Mammary epithelial cell (primary cell): ENCODE measurements at regions not wholly inside any gene's neighbourhood (a gene's known extent, or its start where the extent isn't known, plus 50 kb on each side); places are given as distances from the start of the nearest gene placed in this dataset.

Source experiments
- CTCF ChIP-seq, 2 donors: IDR thresholded peaks in 1 of 2; conservative IDR thresholded peaks in 1 of 2; 2 replicates each; pipeline ENCODE4 v1.5.1; 2011 to 2012; ENCODE audit warnings: inconsistent platforms in 2 of 2, low read length in 2 of 2, mild to moderate bottlenecking in 2 of 2, control low read depth in 1 of 2, low read depth in 1 of 2; ENCODE audit not compliant: insufficient read depth in 1 of 2; ENCODE audit errors: extremely low read depth in 1 of 2
- EZH2 ChIP-seq: IDR thresholded peaks from 2 replicates; pipeline ENCODE4 v1.6.1; 2012; ENCODE audit warnings: low read length, inconsistent platforms, borderline replicate concordance

DNA sequence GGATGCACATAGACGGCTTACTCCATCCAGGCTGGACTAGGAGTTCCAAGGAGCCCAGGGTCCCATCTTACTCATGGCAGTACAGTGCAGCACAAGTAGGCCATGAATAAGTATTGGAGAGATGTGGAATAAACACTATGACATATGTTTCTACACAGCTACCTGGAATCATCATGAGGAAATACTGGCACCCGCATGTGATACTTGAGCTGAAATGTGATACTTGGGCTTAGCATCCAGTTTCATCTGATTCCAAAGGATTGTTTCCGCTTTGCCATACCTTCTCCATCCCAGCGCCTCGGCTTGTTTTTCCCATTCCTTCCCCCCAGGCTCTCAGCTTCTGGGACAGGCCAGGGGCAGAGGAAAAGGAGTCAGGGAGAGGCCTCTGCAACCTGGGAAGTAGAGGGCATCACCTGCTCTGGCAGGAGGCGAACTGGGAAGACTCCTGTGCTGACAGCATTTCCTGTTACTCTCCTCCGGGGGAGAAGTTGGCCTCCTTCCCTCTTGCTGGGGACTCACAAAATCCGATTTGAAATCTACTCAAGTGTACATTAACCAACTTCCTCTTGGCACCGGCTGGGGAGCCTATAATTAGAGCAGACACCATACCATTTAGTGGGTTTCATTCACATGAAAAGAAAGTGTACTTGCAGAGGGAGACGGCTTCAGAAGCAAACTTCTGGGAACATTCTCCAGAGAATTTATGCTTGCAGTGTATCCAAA is 187.8 kb downstream of the MIAT start:
- no peak for TF ChIP-seq CTCF (conservative IDR thresholded peaks at IDR 0.05 in 1 of 2, IDR thresholded peaks at IDR 0.05 in 1 of 2; ENCODE audit: extremely low read depth in 1 of 2, insufficient read depth in 1 of 2, low read depth in 1 of 2, low read length in 2 of 2)
- TF ChIP-seq EZH2, result no peak
